GM12873 (cell line): ENCODE measurements at regions not wholly inside any gene's neighbourhood (a gene's known extent, or its start where the extent isn't known, plus 50 kb on each side); places are given as distances from the start of the nearest gene placed in this dataset.

Experiments used
- TF ChIP-seq, protein P1 (sequence below): IDR thresholded peaks from 2 replicates; pipeline ENCODE4 v1.5.1; 2012; ENCODE audit warnings: low read depth, mild to moderate bottlenecking, moderate library complexity, low read length, control low read depth; ENCODE audit not compliant: insufficient read depth; ENCODE audit errors: missing control alignments

- TF ChIP-seq, protein P1, sequence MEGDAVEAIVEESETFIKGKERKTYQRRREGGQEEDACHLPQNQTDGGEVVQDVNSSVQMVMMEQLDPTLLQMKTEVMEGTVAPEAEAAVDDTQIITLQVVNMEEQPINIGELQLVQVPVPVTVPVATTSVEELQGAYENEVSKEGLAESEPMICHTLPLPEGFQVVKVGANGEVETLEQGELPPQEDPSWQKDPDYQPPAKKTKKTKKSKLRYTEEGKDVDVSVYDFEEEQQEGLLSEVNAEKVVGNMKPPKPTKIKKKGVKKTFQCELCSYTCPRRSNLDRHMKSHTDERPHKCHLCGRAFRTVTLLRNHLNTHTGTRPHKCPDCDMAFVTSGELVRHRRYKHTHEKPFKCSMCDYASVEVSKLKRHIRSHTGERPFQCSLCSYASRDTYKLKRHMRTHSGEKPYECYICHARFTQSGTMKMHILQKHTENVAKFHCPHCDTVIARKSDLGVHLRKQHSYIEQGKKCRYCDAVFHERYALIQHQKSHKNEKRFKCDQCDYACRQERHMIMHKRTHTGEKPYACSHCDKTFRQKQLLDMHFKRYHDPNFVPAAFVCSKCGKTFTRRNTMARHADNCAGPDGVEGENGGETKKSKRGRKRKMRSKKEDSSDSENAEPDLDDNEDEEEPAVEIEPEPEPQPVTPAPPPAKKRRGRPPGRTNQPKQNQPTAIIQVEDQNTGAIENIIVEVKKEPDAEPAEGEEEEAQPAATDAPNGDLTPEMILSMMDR: no peak
These were observed 226.3 kb upstream of the SOX11 start for GRCh38 chr2:5465859-5466258.

GRCh38 chr2:5467178-5467905 lies 224.8 kb upstream of the SOX11 start:
- TF ChIP-seq, protein P1: no peak

- TF ChIP-seq, protein P1: no peak
These were observed 219.5 kb upstream of the SOX11 start for GRCh38 chr2:5472673-5473072.

- TF ChIP-seq, protein P1: no peak
These were observed 218.5 kb upstream of the SOX11 start for GRCh38 chr2:5473635-5474034.

- TF ChIP-seq, protein P1: no peak
These were observed 217.5 kb upstream of the SOX11 start for GRCh38 chr2:5474716-5475115.

GRCh38 chr2:5479265-5479928 lies 212.8 kb upstream of the SOX11 start:
- TF ChIP-seq, protein P1: no peak

DNA sequence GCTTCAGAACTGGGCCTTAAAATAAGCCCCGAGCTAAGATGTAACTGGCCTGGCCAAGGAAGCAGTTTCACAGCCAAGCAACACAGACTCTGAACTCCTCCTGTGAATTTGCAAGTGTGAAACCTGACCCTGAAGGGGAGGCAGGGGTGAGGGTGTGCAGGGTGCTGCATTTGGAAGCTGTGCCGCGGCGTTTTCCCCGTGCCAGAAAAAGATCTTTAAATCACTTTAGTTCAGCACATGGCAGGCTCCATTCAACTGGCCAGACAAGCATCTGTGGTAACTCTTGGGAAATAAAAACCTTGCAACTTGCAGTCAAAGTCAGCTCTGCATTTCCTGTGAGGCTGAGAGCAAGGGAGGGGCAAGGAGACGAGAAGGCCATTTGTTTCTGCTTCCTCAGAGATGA lies 209.3 kb upstream of the SOX11 start:
- TF ChIP-seq, protein P1: no peak
